HepG2 (cell line): ENCODE measurements at regions not wholly inside any gene's neighbourhood (a gene's known extent, or its start where the extent isn't known, plus 50 kb on each side); places are given as distances from the start of the nearest gene placed in this dataset.

Source experiments
- ATF6 ChIP-seq: sonication (generic); formaldehyde crosslinking; conservative IDR thresholded peaks from 2 replicates; pipeline ENCODE4 v1.4.0; 2020; ENCODE audit warnings: missing genetic modification reagents
- MTA1 ChIP-seq: sonication (generic); formaldehyde crosslinking; IDR thresholded peaks from 2 replicates; pipeline ENCODE4 v1.4.0; 2020; ENCODE audit warnings: missing genetic modification reagents, mild to moderate bottlenecking, borderline replicate concordance
- ONECUT2 ChIP-seq: sonication (generic); formaldehyde crosslinking; IDR thresholded peaks from 2 replicates; pipeline ENCODE4 v1.4.0; 2020; ENCODE audit warnings: missing genetic modification reagents
- PBX3 ChIP-seq: sonication (generic); formaldehyde crosslinking; IDR thresholded peaks from 2 replicates; pipeline ENCODE4 v1.8.1; 2023; ENCODE audit warnings: missing genetic modification reagents, inconsistent platforms, borderline replicate concordance
- PHF20 ChIP-seq: sonication (generic); formaldehyde crosslinking; IDR thresholded peaks from 2 replicates; pipeline ENCODE4 v1.5.0; 2020; ENCODE audit warnings: mild to moderate bottlenecking, missing genetic modification reagents
- SP1 ChIP-seq, 2 experiments: fragments of 450-650 bp in 1 of 2; sonication (generic) in 1 of 2; formaldehyde crosslinking in 1 of 2; IDR thresholded peaks; 2 replicates each; pipeline versions ENCODE4 v1.4.0 to v1.6.1; 2016 to 2020; ENCODE audit warnings: missing genetic modification reagents in 1 of 2
- ZNF572 ChIP-seq: sonication (generic); formaldehyde crosslinking; IDR thresholded peaks from 2 replicates; pipeline ENCODE4 v1.5.1; 2020; ENCODE audit warnings: mild to moderate bottlenecking, missing genetic modification reagents
- ZSCAN20 ChIP-seq: sonication (generic); formaldehyde crosslinking; IDR thresholded peaks from 2 replicates; pipeline ENCODE4 v1.4.0; 2020; ENCODE audit warnings: missing genetic modification reagents, mild to moderate bottlenecking, borderline replicate concordance
- TF ChIP-seq, protein P1 (sequence below): sonication (generic); formaldehyde crosslinking; IDR thresholded peaks from 2 replicates; pipeline ENCODE4 v1.5.0; 2020; ENCODE audit warnings: mild to moderate bottlenecking, missing genetic modification reagents

DNA sequence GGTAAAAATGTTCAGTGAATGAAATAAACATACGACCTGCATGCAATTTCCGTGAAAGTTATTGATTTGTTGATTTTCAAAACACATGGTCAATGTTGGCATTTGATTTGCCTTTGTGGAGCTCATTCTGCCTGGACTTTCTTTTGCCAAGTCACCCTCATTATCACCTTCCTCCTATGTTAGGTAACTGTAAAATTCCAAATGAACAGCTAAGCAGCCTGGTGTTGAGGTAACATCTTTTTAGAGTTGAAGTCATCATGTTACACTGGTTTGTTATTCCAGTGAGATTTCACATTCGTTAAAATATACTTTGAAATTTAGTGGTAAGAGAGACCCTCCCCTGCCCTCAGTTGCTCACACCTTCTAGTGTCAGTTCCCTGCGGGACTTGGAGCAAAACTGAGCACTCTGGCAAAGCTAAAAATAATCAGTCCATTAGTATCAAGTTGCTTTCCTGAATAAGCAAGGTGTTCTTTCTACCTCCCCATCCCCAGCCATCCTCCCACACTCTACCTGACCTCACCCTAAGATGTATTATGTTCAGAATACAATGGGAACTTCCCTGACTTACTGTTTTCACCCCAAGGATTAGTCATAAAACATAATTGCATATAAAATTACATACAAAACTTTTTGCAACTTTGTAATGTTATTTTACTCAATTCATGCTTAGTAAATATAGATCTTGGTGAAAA, 283.3 kb upstream of the SEMA3A start (continued):
- TF ChIP-seq SP1 (IDR thresholded peaks at IDR 0.05): no peak
- no peak for TF ChIP-seq SP1 (CRISPR knock-in tag; IDR thresholded peaks at IDR 0.05)
- no peak for TF ChIP-seq PBX3 (CRISPR knock-in tag)
- TF ChIP-seq PHF20 (CRISPR knock-in tag): no peak
- no peak for TF ChIP-seq ONECUT2 (CRISPR knock-in tag)
- TF ChIP-seq ZNF572: no peak
- TF ChIP-seq ZSCAN20 (CRISPR knock-in tag): no peak
- TF ChIP-seq MTA1 (CRISPR knock-in tag): no peak
- TF ChIP-seq, protein P1, sequence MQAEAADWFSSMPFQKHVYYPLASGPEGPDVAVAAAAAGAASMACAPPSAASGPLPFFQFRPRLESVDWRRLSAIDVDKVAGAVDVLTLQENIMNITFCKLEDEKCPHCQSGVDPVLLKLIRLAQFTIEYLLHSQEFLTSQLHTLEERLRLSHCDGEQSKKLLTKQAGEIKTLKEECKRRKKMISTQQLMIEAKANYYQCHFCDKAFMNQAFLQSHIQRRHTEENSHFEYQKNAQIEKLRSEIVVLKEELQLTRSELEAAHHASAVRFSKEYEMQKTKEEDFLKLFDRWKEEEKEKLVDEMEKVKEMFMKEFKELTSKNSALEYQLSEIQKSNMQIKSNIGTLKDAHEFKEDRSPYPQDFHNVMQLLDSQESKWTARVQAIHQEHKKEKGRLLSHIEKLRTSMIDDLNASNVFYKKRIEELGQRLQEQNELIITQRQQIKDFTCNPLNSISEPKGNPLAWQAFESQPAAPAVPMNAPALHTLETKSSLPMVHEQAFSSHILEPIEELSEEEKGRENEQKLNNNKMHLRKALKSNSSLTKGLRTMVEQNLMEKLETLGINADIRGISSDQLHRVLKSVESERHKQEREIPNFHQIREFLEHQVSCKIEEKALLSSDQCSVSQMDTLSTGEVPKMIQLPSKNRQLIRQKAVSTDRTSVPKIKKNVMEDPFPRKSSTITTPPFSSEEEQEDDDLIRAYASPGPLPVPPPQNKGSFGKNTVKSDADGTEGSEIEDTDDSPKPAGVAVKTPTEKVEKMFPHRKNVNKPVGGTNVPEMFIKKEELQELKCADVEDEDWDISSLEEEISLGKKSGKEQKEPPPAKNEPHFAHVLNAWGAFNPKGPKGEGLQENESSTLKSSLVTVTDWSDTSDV (CRISPR knock-in tag): no peak
- no peak for TF ChIP-seq ATF6 (CRISPR knock-in tag)
